Neuronal stem cell (in vitro differentiated cells): ENCODE measurements at regions not wholly inside any gene's neighbourhood (a gene's known extent, or its start where the extent isn't known, plus 50 kb on each side); places are given as distances from the start of the nearest gene placed in this dataset.

Source experiments
- DNase-seq: peaks from one replicate; pipeline ENCODE4 v3.0.0-alpha.2; 2013; ENCODE audit warnings: low spot score
- H2AFZ ChIP-seq: one replicate; pipeline ENCODE4 v1.6.1; 2013; ENCODE audit warnings: mild to moderate bottlenecking, low read length, inconsistent platforms
- H2AK5ac ChIP-seq: 2 replicates; pipeline ENCODE4 v1.6.1; 2013; ENCODE audit warnings: low read depth, mild to moderate bottlenecking, inconsistent platforms, low read length, moderate library complexity, mixed read lengths
- H2BK120ac ChIP-seq: 2 replicates; pipeline ENCODE4 v1.6.1; 2013; ENCODE audit warnings: low read depth, mild to moderate bottlenecking, inconsistent platforms, low read length, moderate library complexity, mixed read lengths
- H2BK12ac ChIP-seq: one replicate; pipeline ENCODE4 v1.6.1; 2013; ENCODE audit warnings: low read length, inconsistent platforms
- H2BK15ac ChIP-seq: 2 replicates; pipeline ENCODE4 v1.6.1; 2013; ENCODE audit warnings: mild to moderate bottlenecking, low read length, inconsistent platforms, mixed read lengths
- H2BK5ac ChIP-seq: one replicate; pipeline ENCODE4 v1.6.1; 2013; ENCODE audit warnings: inconsistent platforms, mild to moderate bottlenecking, low read length, moderate library complexity
- H3K14ac ChIP-seq: one replicate; pipeline ENCODE4 v1.6.1; 2013; ENCODE audit warnings: low read length, inconsistent platforms
- H3K18ac ChIP-seq: 2 replicates; pipeline ENCODE4 v1.6.1; 2013; ENCODE audit warnings: low read length, inconsistent platforms
- H3K23ac ChIP-seq: 2 replicates; pipeline ENCODE4 v1.6.1; 2013; ENCODE audit warnings: low read depth, mild to moderate bottlenecking, mixed read lengths, low read length, inconsistent platforms; ENCODE audit not compliant: poor library complexity
- H3K27ac ChIP-seq: replicated peaks from 3 replicates; pipeline ENCODE4 v1.5.1; 2013; ENCODE audit warnings: low read length, inconsistent platforms
- H3K27me3 ChIP-seq, 3 experiments: 2 replicates each; pipeline ENCODE4 v1.6.1; 2013; ENCODE audit warnings: low read length in 3 of 3, mild to moderate bottlenecking in 2 of 3, inconsistent platforms in 1 of 3, low read depth in 1 of 3, mixed read lengths in 1 of 3, moderate library complexity in 1 of 3; ENCODE audit not compliant: control insufficient read depth in 3 of 3, insufficient read depth in 3 of 3
- H3K36me3 ChIP-seq, 2 donors: replicated peaks in 1 of 2; 2 replicates each; pipeline ENCODE4 v1.6.1; 2013; ENCODE audit warnings: low read length in 2 of 2; ENCODE audit not compliant: control insufficient read depth in 2 of 2, insufficient read depth in 2 of 2
- H3K4ac ChIP-seq: 2 replicates; pipeline ENCODE4 v1.6.1; 2013; ENCODE audit warnings: inconsistent platforms, mild to moderate bottlenecking, low read length, moderate library complexity
- H3K4me1 ChIP-seq, 2 donors: 1 replicate in 1 of 2; 2 replicates in 1 of 2; pipeline ENCODE4 v1.6.1; 2013; ENCODE audit warnings: low read length in 2 of 2, low read depth in 1 of 2; ENCODE audit not compliant: control insufficient read depth in 2 of 2, insufficient read depth in 1 of 2
- H3K4me2 ChIP-seq: one replicate; pipeline ENCODE4 v1.6.1; 2013; ENCODE audit warnings: mild to moderate bottlenecking, low read length, inconsistent platforms; ENCODE audit not compliant: insufficient read depth, poor library complexity, severe bottlenecking
- H3K4me3 ChIP-seq, 2 donors: 2 replicates each; pipeline ENCODE4 v1.5.1; 2013; ENCODE audit warnings: low read length in 2 of 2, mild to moderate bottlenecking in 2 of 2, inconsistent platforms in 1 of 2, moderate library complexity in 1 of 2
- H3K79me1 ChIP-seq: one replicate; pipeline ENCODE4 v1.6.1; 2013; ENCODE audit warnings: low read depth, mild to moderate bottlenecking, inconsistent platforms, low read length, moderate library complexity
- H3K9ac ChIP-seq: one replicate; pipeline ENCODE4 v1.6.1; 2013; ENCODE audit warnings: mild to moderate bottlenecking, low read depth, low read length, inconsistent platforms; ENCODE audit not compliant: poor library complexity
- H3K9me3 ChIP-seq, 2 donors: replicated peaks in 1 of 2; 2 replicates each; pipeline versions ENCODE3 to v1.6.1; 2013; ENCODE audit warnings: low read length in 2 of 2, mild to moderate bottlenecking in 2 of 2, inconsistent platforms in 1 of 2, low read depth in 1 of 2, mixed read lengths in 1 of 2, moderate library complexity in 1 of 2; ENCODE audit not compliant: control insufficient read depth in 2 of 2, insufficient read depth in 1 of 2
- H4K8ac ChIP-seq: one replicate; pipeline ENCODE4 v1.6.1; 2013; ENCODE audit warnings: low read depth, mild to moderate bottlenecking, inconsistent platforms, low read length, moderate library complexity
- H4K91ac ChIP-seq: one replicate; pipeline ENCODE4 v1.6.1; 2013; ENCODE audit warnings: low read length, low read depth, mild to moderate bottlenecking, inconsistent platforms; ENCODE audit not compliant: poor library complexity
- WGBS, 2 donors: extraction: QIAGEN DNeasy Blood & Tissue Kit; methylation state at CpG; one replicate each; pipeline ENCODE4 v1.1.7; 2013; ENCODE audit warnings: missing lambda C conversion rate in 2 of 2, mixed read lengths in 1 of 2; ENCODE audit not compliant: insufficient read length in 2 of 2, insufficient replicate concordance in 1 of 2; ENCODE audit errors: extremely low coverage in 2 of 2; 5-methylcytosine and 5-hydroxymethylcytosine counted together

DNA sequence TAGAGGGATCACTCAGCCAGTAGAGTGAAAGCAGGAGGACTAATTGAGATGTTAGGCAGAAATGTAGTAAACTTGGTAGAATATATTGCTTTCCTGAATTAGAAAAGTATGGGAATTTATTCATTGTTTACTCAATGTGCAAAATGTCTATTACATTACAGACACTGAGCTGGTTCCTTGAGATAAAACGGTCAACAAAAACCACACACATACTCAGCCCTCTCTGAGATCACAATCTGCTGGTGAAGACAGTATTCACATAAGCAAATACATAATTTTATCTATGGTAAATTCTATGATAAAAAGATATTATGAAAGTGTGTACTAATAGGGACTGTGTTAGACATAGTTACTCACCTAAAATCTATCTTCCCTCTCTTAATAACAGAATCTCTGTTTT lies 833.5 kb downstream of the KCNA4 start:
- H4K8ac ChIP-seq, result no peak overlapping the region
- no peak overlapping the region for H3K9ac ChIP-seq
- H3K4me1 ChIP-seq, result no peaks in the 10 kb centered on the region
- DNase-seq, result no peak
- no peaks in the 10 kb centered on the region for H3K9me3 ChIP-seq
- H3K27ac ChIP-seq, result no peak overlapping the region
- H3K4ac ChIP-seq, result no peak overlapping the region
- no peaks in the 10 kb centered on the region for H3K79me1 ChIP-seq
- no peak overlapping the region for H3K4me3 ChIP-seq
- no peak overlapping the region for H4K91ac ChIP-seq
- no peak overlapping the region for H3K23ac ChIP-seq
- no peak overlapping the region for H2AFZ ChIP-seq
- H3K27me3 ChIP-seq, result no peaks in the 10 kb centered on the region
- no CpG with 5 or more reads among the region's 1 CpG for WGBS, 2 donors
- H3K36me3 ChIP-seq, result no peaks in the 10 kb centered on the region
- no peak overlapping the region for H3K4me2 ChIP-seq
- no peak overlapping the region for H2BK15ac ChIP-seq
- H3K14ac ChIP-seq, result no peak overlapping the region
- H2BK5ac ChIP-seq, result no peak overlapping the region
- H3K18ac ChIP-seq, result no peak overlapping the region
- no peak overlapping the region for H2BK120ac ChIP-seq
- no peak overlapping the region for H2AK5ac ChIP-seq
- no peak overlapping the region for H2BK12ac ChIP-seq

DNA sequence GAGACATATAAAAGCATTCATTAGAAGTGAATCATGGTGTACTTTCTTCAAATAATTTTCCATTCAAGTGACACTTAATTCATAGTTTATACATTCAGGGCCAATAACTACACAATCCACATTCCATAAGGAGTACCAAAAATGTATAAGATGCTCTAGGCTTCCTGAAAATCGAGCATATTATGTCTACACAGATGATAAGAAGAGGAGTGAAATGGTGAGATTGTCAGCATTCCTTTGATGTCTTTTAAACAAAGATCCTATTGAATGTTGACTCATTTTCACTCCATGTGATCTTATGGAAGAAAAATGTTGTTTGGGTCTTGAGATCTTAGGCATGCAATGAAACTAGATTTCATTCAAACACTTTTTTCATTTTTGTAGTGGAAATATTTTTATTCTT lies 843.2 kb downstream of the KCNA4 start:
- Histone ChIP-seq H3K9me3 (no peaks in the 10 kb centered on the region), H2BK120ac (no peak overlapping the region), H2AFZ (no peak overlapping the region), H2AK5ac (no peak overlapping the region), H4K8ac (no peak overlapping the region), H3K4me3 (no peak overlapping the region), H2BK15ac (no peak overlapping the region), H3K27me3 (no peaks in the 10 kb centered on the region), H3K4me2 (no peak overlapping the region), H3K14ac (no peak overlapping the region), H3K18ac (no peak overlapping the region), H3K23ac (no peak overlapping the region), H3K4ac (no peak overlapping the region), H3K4me1 (peaks cover 0 to 4% of the 10 kb centered on the region in 2 donors), H3K36me3 (no peaks in the 10 kb centered on the region), H3K79me1 (no peaks in the 10 kb centered on the region), H2BK5ac (no peak overlapping the region), H3K9ac (no peak overlapping the region), H3K27ac (no peak overlapping the region), H4K91ac (no peak overlapping the region), H2BK12ac (no peak overlapping the region)
- no CpG with 5 or more reads among the region's 1 CpG for WGBS, 2 donors
- DNase-seq, result no peak

DNA sequence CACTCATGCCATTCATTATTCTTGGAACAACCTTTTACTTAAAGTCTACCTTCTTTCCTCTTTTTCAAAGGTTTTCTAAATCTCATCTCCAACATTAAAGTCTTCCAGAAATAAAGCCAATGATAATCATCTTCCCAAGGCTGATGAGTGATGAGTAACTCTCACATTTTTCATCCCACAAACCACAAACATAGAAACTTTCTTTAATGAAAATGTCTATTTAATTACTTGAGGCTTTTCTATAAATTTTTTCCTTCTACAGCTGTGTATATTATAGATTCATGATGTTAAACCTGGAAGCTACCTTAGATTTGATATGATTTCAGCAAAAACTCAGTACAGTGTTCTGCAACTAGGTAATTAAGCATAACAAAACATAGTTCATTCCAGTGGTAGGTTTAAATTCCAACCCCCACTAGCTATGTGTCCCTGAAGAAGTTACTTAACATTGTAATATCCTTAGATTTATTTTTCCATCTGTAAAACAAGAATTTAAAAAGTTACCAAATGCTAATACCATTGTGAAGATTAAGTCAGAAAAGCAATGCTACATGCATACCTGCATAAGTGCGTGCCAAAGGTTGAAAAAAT lies 845.4 kb downstream of the KCNA4 start:
- no peak overlapping the region for H2BK120ac ChIP-seq
- H2BK15ac ChIP-seq, result no peak overlapping the region
- H3K36me3 ChIP-seq, result no peaks in the 10 kb centered on the region
- no CpG with 5 or more reads among the region's 1 CpG for WGBS, 2 donors
- H3K9ac ChIP-seq, result no peak overlapping the region
- no peak overlapping the region for H2AFZ ChIP-seq
- no peaks in the 10 kb centered on the region for H3K9me3 ChIP-seq
- peaks cover 0 to 4% of the 10 kb centered on the region in 2 donors for H3K4me1 ChIP-seq
- H3K4me3 ChIP-seq, result no peak overlapping the region
- no peak overlapping the region for H3K4ac ChIP-seq
- no peak overlapping the region for H2AK5ac ChIP-seq
- DNase-seq, result no peak
- no peak overlapping the region for H2BK5ac ChIP-seq
- H3K79me1 ChIP-seq, result no peaks in the 10 kb centered on the region
- no peak overlapping the region for H2BK12ac ChIP-seq
- H3K18ac ChIP-seq, result no peak overlapping the region
- no peak overlapping the region for H4K91ac ChIP-seq
- H3K23ac ChIP-seq, result no peak overlapping the region
- H3K27me3 ChIP-seq, result no peaks in the 10 kb centered on the region
- no peak overlapping the region for H3K14ac ChIP-seq
- no peak overlapping the region for H4K8ac ChIP-seq
- no peak overlapping the region for H3K4me2 ChIP-seq
- no peak overlapping the region for H3K27ac ChIP-seq

DNA sequence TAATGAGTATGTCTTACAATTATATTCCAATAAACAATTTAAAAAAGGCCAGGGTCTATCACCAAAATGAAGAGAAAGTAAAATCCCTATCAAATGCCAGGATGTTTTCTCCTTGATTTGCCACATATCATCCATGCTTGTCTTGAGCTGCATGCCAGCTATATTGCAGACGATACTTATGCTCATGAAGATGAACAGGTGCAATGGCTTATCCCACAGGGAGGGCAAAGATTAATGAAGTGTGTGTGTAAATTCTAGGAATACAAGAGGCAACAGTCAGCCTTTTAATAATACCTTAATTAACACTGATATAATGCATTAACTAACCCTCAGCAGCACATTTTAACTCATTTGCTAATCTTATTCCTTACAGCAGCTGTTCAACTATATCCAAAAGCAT lies 850.5 kb downstream of the KCNA4 start:
- H3K27me3 ChIP-seq, result no peaks in the 10 kb centered on the region
- no peak overlapping the region for H2AFZ ChIP-seq
- no peak overlapping the region for H4K8ac ChIP-seq
- H3K79me1 ChIP-seq, result no peaks in the 10 kb centered on the region
- no peak overlapping the region for H3K27ac ChIP-seq
- no peak overlapping the region for H3K4ac ChIP-seq
- no peaks in the 10 kb centered on the region for H3K9me3 ChIP-seq
- no peak overlapping the region for H2BK5ac ChIP-seq
- H2BK120ac ChIP-seq, result no peak overlapping the region
- no peak overlapping the region for H4K91ac ChIP-seq
- H3K4me3 ChIP-seq, result no peak overlapping the region
- H3K4me2 ChIP-seq, result no peak overlapping the region
- H2AK5ac ChIP-seq, result no peak overlapping the region
- H3K36me3 ChIP-seq, result no peaks in the 10 kb centered on the region
- H3K4me1 ChIP-seq, result no peaks in the 10 kb centered on the region
- no peak for DNase-seq
- no peak overlapping the region for H3K9ac ChIP-seq
- no peak overlapping the region for H2BK15ac ChIP-seq
- no peak overlapping the region for H2BK12ac ChIP-seq
- WGBS, 2 donors, result no CpG with 5 or more reads among the region's 1 CpG
- H3K23ac ChIP-seq, result no peak overlapping the region
- H3K18ac ChIP-seq, result no peak overlapping the region
- H3K14ac ChIP-seq, result no peak overlapping the region
